Esophagus muscularis mucosa (tissue), 4 donors: ENCODE measurements at regions not wholly inside any gene's neighbourhood (a gene's known extent, or its start where the extent isn't known, plus 50 kb on each side); places are given as distances from the start of the nearest gene placed in this dataset.

Experiments used
- CTCF ChIP-seq, 3 experiments: fragments of 200-600 bp in 2 of 3; fragments of 450-650 bp in 1 of 3; sonication (generic) in 2 of 3; IDR thresholded peaks; one replicate each; pipeline ENCODE4 v1.5.1; 2017 to 2019; ENCODE audit warnings: antibody characterized with exemption in 3 of 3, mild to moderate bottlenecking in 2 of 3, moderate library complexity in 1 of 3
- EP300 ChIP-seq: sonication (generic); formaldehyde crosslinking; IDR thresholded peaks from one replicate; pipeline ENCODE4 v1.6.1; 2017; ENCODE audit warnings: antibody characterized with exemption
- POLR2A ChIP-seq: fragments of 450-650 bp; IDR thresholded peaks from one replicate; pipeline ENCODE4 v1.6.1; 2017; ENCODE audit warnings: antibody characterized with exemption, moderate library complexity, mild to moderate bottlenecking, low read depth

GRCh38 chr17:53740312-53740711 lies 82.4 kb upstream of the KIF2B start:
- TF ChIP-seq CTCF (IDR thresholded peaks at IDR 0.05): no peak
- no peak for TF ChIP-seq POLR2A
- TF ChIP-seq EP300: no peak
